GM12892 (cell line): ENCODE measurements at regions not wholly inside any gene's neighbourhood (a gene's known extent, or its start where the extent isn't known, plus 50 kb on each side); places are given as distances from the start of the nearest gene placed in this dataset.

ENCODE experiments used
- POLR2A ChIP-seq: IDR thresholded peaks from 2 replicates; pipeline ENCODE4 v1.6.1; 2011; ENCODE audit warnings: low read depth, low read length, control low read depth
- POLR2AphosphoS5 ChIP-seq: IDR thresholded peaks from 2 replicates; pipeline ENCODE4 v1.6.1; 2011; ENCODE audit warnings: low read depth, low read length, control low read depth
- TAF1 ChIP-seq: IDR thresholded peaks from 2 replicates; pipeline ENCODE4 v1.6.1; 2011; ENCODE audit warnings: low read depth, mild to moderate bottlenecking, control low read depth, low read length, borderline replicate concordance

GRCh38 chr6:40340957-40341356 is 246.2 kb downstream of the LRFN2 start:
- no peak for TF ChIP-seq POLR2AphosphoS5
- no peak for TF ChIP-seq POLR2A
- TF ChIP-seq TAF1 = no peak
